ENCODE measurements at regions not wholly inside any gene's neighbourhood (a gene's known extent, or its start where the extent isn't known, plus 50 kb on each side); places are given as distances from the start of the nearest gene placed in this dataset.
A peak's percentile ranks its signal among the peaks of the same experiment; 100 is the strongest.
"Not testable (repeated sequence)": the region's sequence is repeated elsewhere in the genome, so short reads cannot be mapped to it uniquely, and the experiment has no call there.

DNA sequence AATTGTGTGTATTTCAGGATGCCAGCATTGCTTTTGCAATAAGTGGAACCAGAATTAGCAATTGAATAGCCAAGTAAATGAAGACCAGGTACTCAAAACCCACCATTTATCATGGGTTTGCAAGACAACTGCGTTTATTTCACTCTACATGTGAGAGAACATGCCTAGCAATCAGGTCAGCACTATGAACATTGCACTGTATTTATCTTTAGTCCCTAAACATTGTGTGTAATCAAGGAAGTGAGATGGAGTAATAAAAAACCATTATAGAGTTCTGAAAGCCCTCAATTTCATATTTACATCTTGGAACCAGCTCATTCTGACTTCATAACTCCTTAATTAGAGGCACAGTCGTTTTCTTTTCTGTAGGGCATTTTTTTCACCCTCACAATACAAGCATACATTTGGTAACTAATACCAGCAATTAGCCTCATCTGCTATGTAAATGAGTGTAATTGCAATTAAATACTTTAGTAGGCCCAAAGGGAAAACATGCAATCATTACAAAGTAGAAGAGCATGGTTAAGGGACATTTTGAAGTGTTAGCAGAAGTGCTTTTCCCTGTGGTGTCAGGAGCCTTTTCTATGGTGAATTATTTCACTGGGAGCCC is 153.1 kb upstream of the DPH6 start:
- TF ChIP-seq, protein P1, sequence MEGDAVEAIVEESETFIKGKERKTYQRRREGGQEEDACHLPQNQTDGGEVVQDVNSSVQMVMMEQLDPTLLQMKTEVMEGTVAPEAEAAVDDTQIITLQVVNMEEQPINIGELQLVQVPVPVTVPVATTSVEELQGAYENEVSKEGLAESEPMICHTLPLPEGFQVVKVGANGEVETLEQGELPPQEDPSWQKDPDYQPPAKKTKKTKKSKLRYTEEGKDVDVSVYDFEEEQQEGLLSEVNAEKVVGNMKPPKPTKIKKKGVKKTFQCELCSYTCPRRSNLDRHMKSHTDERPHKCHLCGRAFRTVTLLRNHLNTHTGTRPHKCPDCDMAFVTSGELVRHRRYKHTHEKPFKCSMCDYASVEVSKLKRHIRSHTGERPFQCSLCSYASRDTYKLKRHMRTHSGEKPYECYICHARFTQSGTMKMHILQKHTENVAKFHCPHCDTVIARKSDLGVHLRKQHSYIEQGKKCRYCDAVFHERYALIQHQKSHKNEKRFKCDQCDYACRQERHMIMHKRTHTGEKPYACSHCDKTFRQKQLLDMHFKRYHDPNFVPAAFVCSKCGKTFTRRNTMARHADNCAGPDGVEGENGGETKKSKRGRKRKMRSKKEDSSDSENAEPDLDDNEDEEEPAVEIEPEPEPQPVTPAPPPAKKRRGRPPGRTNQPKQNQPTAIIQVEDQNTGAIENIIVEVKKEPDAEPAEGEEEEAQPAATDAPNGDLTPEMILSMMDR (IDR thresholded peaks at IDR 0.05; ENCODE audit: insufficient read depth, low read depth, low read length): no peak
- TF ChIP-seq EZH2 (IDR thresholded peaks at IDR 0.05; ENCODE audit: insufficient read depth, low read length): no peak
- DNase-seq (ENCODE audit: low read depth): no peak
- no peak overlapping the region for H3K4me3 Mint-ChIP-seq (ENCODE audit: unreplicated experiment)
- H3K36me3 Mint-ChIP-seq (ENCODE audit: low read depth, unreplicated experiment): no peaks in the 10 kb centered on the region
- no peak overlapping the region for H3K4me3 ChIP-seq (ENCODE audit: insufficient read depth, low read depth, low read length)
- no peak overlapping the region for H2AFZ ChIP-seq (ENCODE audit: low read depth, low read length)
- FAIRE-seq: peak; percentile 20
- no peaks in the 10 kb centered on the region for H3K9me3 ChIP-seq (ENCODE audit: insufficient read depth, low read depth, low read length)
- H3K79me2 ChIP-seq (ENCODE audit: insufficient read depth, low read length): no peaks in the 10 kb centered on the region
- H3K9ac ChIP-seq (ENCODE audit: low read length): no peak overlapping the region
- no peak overlapping the region for H3K4me2 ChIP-seq (ENCODE audit: low read length)
- peaks cover 24% of the 10 kb centered on the region for H3K4me1 ChIP-seq (ENCODE audit: insufficient read depth, low read length)
- no peaks in the 10 kb centered on the region for H3K9me3 Mint-ChIP-seq (ENCODE audit: unreplicated experiment)
- H3K27ac Mint-ChIP-seq (ENCODE audit: unreplicated experiment): peak overlapping the region; percentile 91
- H3K36me3 ChIP-seq (ENCODE audit: insufficient read depth, low read length): no peaks in the 10 kb centered on the region
- peaks cover 34% of the 10 kb centered on the region for H3K4me1 Mint-ChIP-seq (ENCODE audit: low read depth, unreplicated experiment)
- no peak overlapping the region for H3K27ac ChIP-seq (ENCODE audit: low read depth, low read length)
- no peaks in the 10 kb centered on the region for H3K27me3 ChIP-seq (ENCODE audit: insufficient read depth, low read length)
- no peaks in the 10 kb centered on the region for H4K20me1 ChIP-seq (ENCODE audit: insufficient read depth, low read length)
- no peaks in the 10 kb centered on the region for H3K27me3 Mint-ChIP-seq (ENCODE audit: low read depth, unreplicated experiment)

DNA sequence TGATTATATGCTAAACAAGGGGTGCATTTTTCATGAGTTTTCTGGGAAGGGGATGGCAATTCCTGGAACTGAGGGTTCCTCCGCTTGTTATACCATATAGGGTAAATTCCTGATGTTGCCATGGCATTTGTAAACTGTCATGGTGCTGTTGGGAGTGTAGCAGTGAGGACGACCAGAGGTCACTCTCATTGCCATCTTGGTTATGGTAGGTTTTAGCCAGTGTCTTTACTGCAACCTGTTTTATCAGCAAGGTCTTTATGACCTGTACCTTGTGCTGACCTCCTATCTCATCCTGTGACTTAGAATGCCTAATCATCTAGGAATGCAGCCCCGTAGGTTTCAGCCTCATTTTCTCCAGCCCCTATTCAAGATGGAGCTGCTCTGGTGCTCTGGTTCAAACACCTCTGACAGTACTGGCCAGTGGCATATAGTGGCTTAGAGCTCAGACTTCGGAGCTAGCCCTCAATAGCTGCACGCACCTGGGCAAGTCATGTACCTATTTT is 154.2 kb upstream of the DPH6 start:
- not testable (repeated sequence) for H3K27me3 Mint-ChIP-seq (ENCODE audit: low read depth, unreplicated experiment)

DNA sequence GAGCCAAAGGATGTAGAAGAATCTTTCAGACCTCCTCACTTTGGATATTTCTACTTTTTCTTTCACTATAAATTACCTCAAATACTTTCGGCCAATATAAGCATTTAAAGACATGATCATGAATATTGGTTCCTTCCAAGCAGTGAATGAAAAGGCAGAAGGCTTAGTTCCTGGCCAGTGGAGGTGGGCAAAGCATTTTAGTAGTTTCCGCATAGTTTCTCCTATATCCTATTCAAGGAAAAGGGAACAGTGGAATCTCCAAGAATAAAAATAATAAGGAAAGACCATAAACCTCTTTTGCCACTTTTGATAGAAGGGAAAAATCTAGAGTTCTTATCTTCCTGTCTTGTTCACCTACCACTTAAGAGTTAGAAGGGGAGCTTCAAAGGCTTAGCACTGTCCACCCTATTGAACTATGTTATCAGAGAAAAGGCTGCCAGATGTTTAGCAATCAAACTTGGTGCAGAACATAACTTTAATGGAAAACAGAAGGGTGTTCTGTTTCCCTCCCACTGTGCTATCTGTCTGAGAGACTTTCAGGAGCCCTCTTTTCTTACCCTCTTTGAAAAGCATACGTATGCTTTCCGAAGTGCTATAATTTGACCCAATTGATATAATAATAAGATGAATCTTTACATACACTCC is 155.6 kb upstream of the DPH6 start:
- H3K27me3 ChIP-seq (ENCODE audit: insufficient read depth, low read length): no peaks in the 10 kb centered on the region
- no peaks in the 10 kb centered on the region for H3K79me2 ChIP-seq (ENCODE audit: insufficient read depth, low read length)
- Mint-ChIP-seq H3K4me1 (ENCODE audit: low read depth, unreplicated experiment) (peaks cover 43% of the 10 kb centered on the region), H3K4me3 (ENCODE audit: unreplicated experiment) (no peak overlapping the region), H3K27me3 (ENCODE audit: low read depth, unreplicated experiment) (no peaks in the 10 kb centered on the region), H3K36me3 (ENCODE audit: low read depth, unreplicated experiment) (no peaks in the 10 kb centered on the region), H3K9me3 (ENCODE audit: unreplicated experiment) (no peaks in the 10 kb centered on the region), H3K27ac (ENCODE audit: unreplicated experiment) (no peak overlapping the region)
- H3K9ac ChIP-seq (ENCODE audit: low read length): no peak overlapping the region
- no peak overlapping the region for H2AFZ ChIP-seq (ENCODE audit: low read depth, low read length)
- H4K20me1 ChIP-seq (ENCODE audit: insufficient read depth, low read length): no peaks in the 10 kb centered on the region
- H3K27ac ChIP-seq (ENCODE audit: low read depth, low read length): no peak overlapping the region
- DNase-seq (ENCODE audit: low read depth) (no peak), FAIRE-seq (no peak)
- H3K36me3 ChIP-seq (ENCODE audit: insufficient read depth, low read length): no peaks in the 10 kb centered on the region
- no peak overlapping the region for H3K4me3 ChIP-seq (ENCODE audit: insufficient read depth, low read depth, low read length)
- peaks cover 35% of the 10 kb centered on the region for H3K4me1 ChIP-seq (ENCODE audit: insufficient read depth, low read length)
- no peaks in the 10 kb centered on the region for H3K9me3 ChIP-seq (ENCODE audit: insufficient read depth, low read depth, low read length)
- no peak overlapping the region for H3K4me2 ChIP-seq (ENCODE audit: low read length)
- TF ChIP-seq, protein P1 (IDR thresholded peaks at IDR 0.05; ENCODE audit: insufficient read depth, low read depth, low read length): no peak
- no peak for TF ChIP-seq EZH2 (IDR thresholded peaks at IDR 0.05; ENCODE audit: insufficient read depth, low read length)

More for the DNA sequence above, 154.2 kb upstream of the DPH6 start:
- H3K9ac ChIP-seq (ENCODE audit: low read length); H3K9me3 Mint-ChIP-seq (ENCODE audit: unreplicated experiment); H3K36me3 ChIP-seq (ENCODE audit: insufficient read depth, low read length); H3K4me3 ChIP-seq (ENCODE audit: insufficient read depth, low read depth, low read length); H3K4me2 ChIP-seq (ENCODE audit: low read length); H3K27ac Mint-ChIP-seq (ENCODE audit: unreplicated experiment); H2AFZ ChIP-seq (ENCODE audit: low read depth, low read length); H3K27ac ChIP-seq (ENCODE audit: low read depth, low read length); DNase-seq (ENCODE audit: low read depth); H4K20me1 ChIP-seq (ENCODE audit: insufficient read depth, low read length); H3K4me3 Mint-ChIP-seq (ENCODE audit: unreplicated experiment); H3K79me2 ChIP-seq (ENCODE audit: insufficient read depth, low read length); H3K27me3 ChIP-seq (ENCODE audit: insufficient read depth, low read length); H3K36me3 Mint-ChIP-seq (ENCODE audit: low read depth, unreplicated experiment); H3K9me3 ChIP-seq (ENCODE audit: insufficient read depth, low read depth, low read length); FAIRE-seq: not testable (repeated sequence)
- H3K4me1 Mint-ChIP-seq (ENCODE audit: low read depth, unreplicated experiment): peaks cover 34% of the 10 kb centered on the region
- peaks cover 25% of the 10 kb centered on the region for H3K4me1 ChIP-seq (ENCODE audit: insufficient read depth, low read length)

All from astrocyte (in vitro differentiated cells and primary cell).